CD4-positive, alpha-beta T cell (primary cell): ENCODE measurements at regions not wholly inside any gene's neighbourhood (a gene's known extent, or its start where the extent isn't known, plus 50 kb on each side); places are given as distances from the start of the nearest gene placed in this dataset.

Experiments used
- ATAC-seq: fragments of 200-7000 bp; cut with Tn5 transposase; one replicate; pipeline ENCODE4 v1.10.0; 2022; ENCODE audit warnings: mild to moderate bottlenecking; ENCODE audit not compliant: poor library complexity
- CTCF ChIA-PET: fragments of 350-600 bp; sonication (Branson Sonifier 250); formaldehyde crosslinking; loops from one replicate; lab custom pipeline; 2021; ENCODE audit warnings: antibody characterized with exemption, inconsistent platforms; lab: Charles Lee
- POLR2A ChIA-PET: fragments of 350-600 bp; sonication (Branson Sonifier 250); formaldehyde crosslinking; loops from one replicate; lab custom pipeline; 2021; ENCODE audit warnings: antibody characterized with exemption, inconsistent platforms; lab: Charles Lee
- DNase-seq, 14 experiments: peaks; one replicate each; pipeline ENCODE4 v3.0.0-alpha.2; 2013 to 2020; ENCODE audit warnings: mixed read lengths in 2 of 14
- H3K27ac ChIP-seq, 2 donors: one replicate each; pipeline versions ENCODE4 v1.5.1 to v1.7.0; 2013; ENCODE audit warnings: low read length in 2 of 2, low read depth in 1 of 2, mild to moderate bottlenecking in 1 of 2
- H3K27me3 ChIP-seq, 2 experiments: 1 replicate in 1 of 2; 2 replicates in 1 of 2; pipeline versions ENCODE4 v1.6.1 to v1.7.0; 2013; ENCODE audit warnings: low read length in 2 of 2, control low read depth in 1 of 2, mild to moderate bottlenecking in 1 of 2, moderate library complexity in 1 of 2; ENCODE audit not compliant: insufficient read depth in 2 of 2, control insufficient read depth in 1 of 2
- H3K36me3 ChIP-seq: one replicate; pipeline ENCODE4 v1.6.1; 2013; ENCODE audit warnings: low read length, control low read depth; ENCODE audit not compliant: insufficient read depth
- H3K4me1 ChIP-seq: one replicate; pipeline ENCODE4 v1.6.1; 2013; ENCODE audit warnings: low read length, control low read depth; ENCODE audit not compliant: insufficient read depth
- H3K4me3 ChIP-seq: one replicate; pipeline ENCODE4 v1.5.1; 2013; ENCODE audit warnings: mild to moderate bottlenecking, low read length, moderate library complexity
- H3K9me3 ChIP-seq, 2 experiments: 1 replicate in 1 of 2; 2 replicates in 1 of 2; pipeline versions ENCODE4 v1.6.1 to v1.7.0; 2013; ENCODE audit warnings: low read length in 2 of 2, mild to moderate bottlenecking in 2 of 2, control low read depth in 1 of 2, moderate library complexity in 1 of 2; ENCODE audit not compliant: control insufficient read depth in 1 of 2, insufficient read depth in 1 of 2
- H3K27ac Mint-ChIP-seq: one replicate; pipeline ENCODE4 v1.8.0; 2020; ENCODE audit warnings: mixed read lengths
- H3K27me3 Mint-ChIP-seq: one replicate; pipeline ENCODE4 v1.8.0; 2021; ENCODE audit warnings: mixed read lengths
- H3K36me3 Mint-ChIP-seq: one replicate; pipeline ENCODE4 v1.8.0; 2021; ENCODE audit warnings: low read depth, mixed read lengths
- H3K4me1 Mint-ChIP-seq: one replicate; pipeline ENCODE4 v1.8.0; 2021; ENCODE audit warnings: low read depth, mixed read lengths
- H3K4me3 Mint-ChIP-seq: one replicate; pipeline ENCODE4 v1.8.0; 2020; ENCODE audit warnings: mild to moderate bottlenecking, mixed read lengths
- H3K9me3 Mint-ChIP-seq: one replicate; pipeline ENCODE4 v1.8.0; 2020; ENCODE audit warnings: mixed read lengths
- intact Hi-C, 2 experiments: fragments of 100-400 bp; cut with DNase I in 1 of 2; cut with micrococcal nuclease in 1 of 2; formaldehyde crosslinking; loops; one replicate each; pipeline versions ENCODE4 v1.15.1 to v1.9.0; 2023 to 2025; cut with DNase I, micrococcal nuclease
- TF ChIP-seq, protein P1 (sequence below): fragments of 200-600 bp; IDR thresholded peaks from one replicate; pipeline ENCODE4 v1.8.0; 2022; ENCODE audit warnings: antibody characterized with exemption, mild to moderate bottlenecking

DNA sequence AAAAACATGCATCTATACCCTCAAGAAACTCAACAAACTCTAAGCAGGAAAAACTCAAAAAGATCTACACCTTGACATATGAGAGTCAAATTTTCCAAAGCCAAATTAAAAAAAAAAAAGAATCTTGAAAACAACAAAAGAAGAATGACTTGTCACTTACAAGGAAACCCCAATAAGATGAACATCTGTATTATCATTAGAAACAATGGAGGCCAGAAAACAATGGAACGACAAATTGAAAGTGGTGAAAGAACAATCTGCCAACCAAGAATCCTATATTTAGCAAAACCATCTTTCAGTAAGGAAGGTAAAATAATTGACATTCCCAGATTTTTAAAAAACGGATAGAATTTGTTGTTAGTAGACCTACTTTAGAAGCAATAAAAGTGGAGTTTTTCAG, 516.8 kb downstream of the ACTR3B start:
- Histone ChIP-seq H3K4me1 (no peaks in the 10 kb centered on the region), H3K27ac (no peak overlapping the region), H3K36me3 (no peaks in the 10 kb centered on the region), H3K4me3 (no peak overlapping the region), H3K9me3 (peaks cover 0 to 18% of the 10 kb centered on the region in 2 experiments), H3K27me3 (no peaks in the 10 kb centered on the region)
- H3K27ac Mint-ChIP-seq, result no peak overlapping the region
- no peak overlapping the region for H3K4me3 Mint-ChIP-seq
- TF ChIP-seq, protein P1, sequence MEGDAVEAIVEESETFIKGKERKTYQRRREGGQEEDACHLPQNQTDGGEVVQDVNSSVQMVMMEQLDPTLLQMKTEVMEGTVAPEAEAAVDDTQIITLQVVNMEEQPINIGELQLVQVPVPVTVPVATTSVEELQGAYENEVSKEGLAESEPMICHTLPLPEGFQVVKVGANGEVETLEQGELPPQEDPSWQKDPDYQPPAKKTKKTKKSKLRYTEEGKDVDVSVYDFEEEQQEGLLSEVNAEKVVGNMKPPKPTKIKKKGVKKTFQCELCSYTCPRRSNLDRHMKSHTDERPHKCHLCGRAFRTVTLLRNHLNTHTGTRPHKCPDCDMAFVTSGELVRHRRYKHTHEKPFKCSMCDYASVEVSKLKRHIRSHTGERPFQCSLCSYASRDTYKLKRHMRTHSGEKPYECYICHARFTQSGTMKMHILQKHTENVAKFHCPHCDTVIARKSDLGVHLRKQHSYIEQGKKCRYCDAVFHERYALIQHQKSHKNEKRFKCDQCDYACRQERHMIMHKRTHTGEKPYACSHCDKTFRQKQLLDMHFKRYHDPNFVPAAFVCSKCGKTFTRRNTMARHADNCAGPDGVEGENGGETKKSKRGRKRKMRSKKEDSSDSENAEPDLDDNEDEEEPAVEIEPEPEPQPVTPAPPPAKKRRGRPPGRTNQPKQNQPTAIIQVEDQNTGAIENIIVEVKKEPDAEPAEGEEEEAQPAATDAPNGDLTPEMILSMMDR, result no peak
- intact Hi-C loops, result no loop called here
- no peak for DNase-seq
- no peaks in the 10 kb centered on the region for H3K36me3 Mint-ChIP-seq
- ChIA-PET CTCF (no interaction called here), POLR2A (no interaction called here)
- no peak for ATAC-seq
- peaks cover 13% of the 10 kb centered on the region for H3K9me3 Mint-ChIP-seq
- H3K4me1 Mint-ChIP-seq, result no peaks in the 10 kb centered on the region
- no peaks in the 10 kb centered on the region for H3K27me3 Mint-ChIP-seq

DNA sequence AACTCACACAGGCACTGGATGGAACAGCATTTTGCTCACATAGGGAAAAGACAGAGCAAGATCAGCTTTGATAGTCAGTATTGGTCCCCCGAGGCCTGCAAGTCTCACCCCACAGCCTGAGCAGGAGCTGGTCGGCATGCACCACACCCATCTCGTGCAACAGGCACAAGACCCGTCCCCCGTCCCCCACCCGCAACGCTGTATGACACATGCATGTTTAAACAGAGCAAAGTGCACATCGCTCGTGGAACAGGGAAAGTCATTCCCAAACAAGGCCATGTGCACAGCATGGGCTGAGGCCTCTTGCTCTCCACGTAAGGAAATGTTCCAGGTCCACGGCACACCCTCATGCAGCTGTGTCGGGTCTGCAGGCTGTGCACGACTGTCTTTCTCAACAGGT, 527.2 kb downstream of the ACTR3B start:
- Mint-ChIP-seq H3K4me3 (no peak overlapping the region), H3K36me3 (no peaks in the 10 kb centered on the region), H3K4me1 (no peaks in the 10 kb centered on the region), H3K9me3 (peaks cover 19% of the 10 kb centered on the region), H3K27me3 (no peaks in the 10 kb centered on the region), H3K27ac (no peak overlapping the region)
- TF ChIP-seq, protein P1, result no peak
- Histone ChIP-seq H3K4me1 (no peaks in the 10 kb centered on the region), H3K36me3 (no peaks in the 10 kb centered on the region), H3K27ac (no peak overlapping the region), H3K27me3 (no peaks in the 10 kb centered on the region), H3K9me3 (peaks cover 0 to 6% of the 10 kb centered on the region in 2 experiments), H3K4me3 (no peak overlapping the region)
- ATAC-seq (no peak), DNase-seq (no peak)
- CTCF ChIA-PET, result no interaction called here
- POLR2A ChIA-PET, result no interaction called here
- intact Hi-C loops, result no loop called here

DNA sequence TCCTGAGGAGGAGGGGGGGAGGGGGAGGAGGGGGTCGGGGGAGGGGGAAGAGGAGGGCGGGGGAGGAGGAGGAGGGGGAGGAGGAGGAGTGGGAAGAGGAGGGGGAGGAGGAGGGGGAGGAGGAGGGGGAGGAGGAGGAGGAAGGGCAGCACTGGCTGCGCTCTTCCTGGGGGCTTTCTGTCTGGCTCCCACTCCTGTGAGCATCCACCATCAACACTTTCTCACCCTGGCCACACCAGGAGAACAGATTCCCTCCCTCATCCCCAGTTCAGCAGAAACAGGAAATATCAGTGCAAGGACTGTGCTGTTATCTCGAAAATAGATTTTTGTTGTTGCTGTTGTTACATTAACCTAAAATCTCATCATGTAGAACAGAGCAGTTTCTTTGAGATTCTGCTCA, 530.5 kb downstream of the ACTR3B start:
- DNase-seq (no peak), ATAC-seq (no peak)
- TF ChIP-seq, protein P1, result no peak
- Histone ChIP-seq H3K4me1 (no peaks in the 10 kb centered on the region), H3K27me3 (no peaks in the 10 kb centered on the region), H3K4me3 (no peak overlapping the region), H3K36me3 (no peaks in the 10 kb centered on the region), H3K9me3 (peaks cover 0 to 6% of the 10 kb centered on the region in 2 experiments), H3K27ac (no peak overlapping the region)
- ChIA-PET POLR2A (no interaction called here), CTCF (no interaction called here)
- Mint-ChIP-seq H3K36me3 (no peaks in the 10 kb centered on the region), H3K9me3 (peaks cover 17% of the 10 kb centered on the region), H3K27me3 (no peaks in the 10 kb centered on the region), H3K4me1 (no peaks in the 10 kb centered on the region), H3K27ac (no peak overlapping the region), H3K4me3 (no peak overlapping the region)
- intact Hi-C loops, result no loop called here
